ENCODE measurements at regions not wholly inside any gene's neighbourhood (a gene's known extent, or its start where the extent isn't known, plus 50 kb on each side); places are given as distances from the start of the nearest gene placed in this dataset.

DNA sequence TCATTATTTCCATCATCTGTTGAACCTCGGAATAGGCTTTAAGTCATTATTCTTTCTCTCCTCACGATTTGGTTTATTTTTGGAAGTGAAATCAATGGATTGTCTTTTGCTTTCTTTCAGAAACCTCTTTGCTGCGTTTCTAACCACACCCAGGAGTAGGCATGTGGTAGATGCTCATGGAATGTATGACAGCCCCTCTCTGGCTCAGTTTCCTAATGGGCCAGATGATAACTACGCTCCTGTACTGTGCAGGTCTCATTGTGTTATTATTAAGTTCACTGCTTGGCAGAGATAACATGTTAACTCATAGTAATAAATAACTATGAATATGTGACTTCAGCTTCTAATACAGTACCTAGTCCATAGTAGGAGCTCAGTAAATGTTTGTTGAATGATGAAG is 175.5 kb upstream of the KLF4 start:
- no peak for TF ChIP-seq CTCF (IDR thresholded peaks at IDR 0.05; ENCODE audit: poor library complexity)
- no peak for TF ChIP-seq EZH2 (IDR thresholded peaks at IDR 0.05; ENCODE audit: borderline replicate concordance)
- TF ChIP-seq EZH2phosphoT487 (IDR thresholded peaks at IDR 0.05; ENCODE audit: low read depth, severe bottlenecking, unreplicated experiment), result no peak
